ENCODE measurements at regions not wholly inside any gene's neighbourhood (a gene's known extent, or its start where the extent isn't known, plus 50 kb on each side); places are given as distances from the start of the nearest gene placed in this dataset.

DNA sequence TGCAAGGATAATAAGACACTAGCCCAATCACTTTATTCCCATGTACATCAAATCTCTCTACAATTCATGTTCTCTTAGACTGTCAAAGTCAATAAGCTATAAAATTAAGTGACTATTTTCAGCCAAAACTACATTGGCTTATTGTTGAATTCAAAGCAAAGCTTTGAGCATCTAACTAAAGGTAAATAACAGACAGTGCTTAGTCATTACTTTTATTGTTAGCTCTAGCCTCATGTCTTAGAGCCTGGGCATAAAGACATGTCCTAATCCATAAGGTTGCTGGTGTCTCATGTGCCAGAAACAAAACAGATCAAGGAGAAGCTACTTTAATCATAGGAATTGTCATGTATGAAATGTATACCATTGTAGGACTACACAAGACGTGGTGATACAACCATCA lies 103.1 kb upstream of the UNC5C start:
- H3K9me3 ChIP-seq: peaks cover 0 to 5% (median 2%) of the 10 kb centered on the region in 4 donors
- no peak overlapping the region for H3K27ac ChIP-seq
- TF ChIP-seq POLR2AphosphoS5 (IDR thresholded peaks at IDR 0.05) (no peak), EP300 (IDR thresholded peaks at IDR 0.05) (no peak), POLR2A (IDR thresholded peaks at IDR 0.05) (no peak)
- TF ChIP-seq, protein P1, sequence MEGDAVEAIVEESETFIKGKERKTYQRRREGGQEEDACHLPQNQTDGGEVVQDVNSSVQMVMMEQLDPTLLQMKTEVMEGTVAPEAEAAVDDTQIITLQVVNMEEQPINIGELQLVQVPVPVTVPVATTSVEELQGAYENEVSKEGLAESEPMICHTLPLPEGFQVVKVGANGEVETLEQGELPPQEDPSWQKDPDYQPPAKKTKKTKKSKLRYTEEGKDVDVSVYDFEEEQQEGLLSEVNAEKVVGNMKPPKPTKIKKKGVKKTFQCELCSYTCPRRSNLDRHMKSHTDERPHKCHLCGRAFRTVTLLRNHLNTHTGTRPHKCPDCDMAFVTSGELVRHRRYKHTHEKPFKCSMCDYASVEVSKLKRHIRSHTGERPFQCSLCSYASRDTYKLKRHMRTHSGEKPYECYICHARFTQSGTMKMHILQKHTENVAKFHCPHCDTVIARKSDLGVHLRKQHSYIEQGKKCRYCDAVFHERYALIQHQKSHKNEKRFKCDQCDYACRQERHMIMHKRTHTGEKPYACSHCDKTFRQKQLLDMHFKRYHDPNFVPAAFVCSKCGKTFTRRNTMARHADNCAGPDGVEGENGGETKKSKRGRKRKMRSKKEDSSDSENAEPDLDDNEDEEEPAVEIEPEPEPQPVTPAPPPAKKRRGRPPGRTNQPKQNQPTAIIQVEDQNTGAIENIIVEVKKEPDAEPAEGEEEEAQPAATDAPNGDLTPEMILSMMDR (IDR thresholded peaks at IDR 0.05): no peak
- no peaks in the 10 kb centered on the region for H3K36me3 ChIP-seq
- ATAC-seq (ENCODE audit: low FRiP score in 2 of 2): no peak
- no peaks in the 10 kb centered on the region for H3K4me1 ChIP-seq
- H3K27me3 ChIP-seq: no peaks in the 10 kb centered on the region
- no peak for DNase-seq
- H3K4me3 ChIP-seq: no peak overlapping the region
- WGBS, 2 donors: 68 to 86% methylated on average over 1 of the region's 1 CpG

DNA sequence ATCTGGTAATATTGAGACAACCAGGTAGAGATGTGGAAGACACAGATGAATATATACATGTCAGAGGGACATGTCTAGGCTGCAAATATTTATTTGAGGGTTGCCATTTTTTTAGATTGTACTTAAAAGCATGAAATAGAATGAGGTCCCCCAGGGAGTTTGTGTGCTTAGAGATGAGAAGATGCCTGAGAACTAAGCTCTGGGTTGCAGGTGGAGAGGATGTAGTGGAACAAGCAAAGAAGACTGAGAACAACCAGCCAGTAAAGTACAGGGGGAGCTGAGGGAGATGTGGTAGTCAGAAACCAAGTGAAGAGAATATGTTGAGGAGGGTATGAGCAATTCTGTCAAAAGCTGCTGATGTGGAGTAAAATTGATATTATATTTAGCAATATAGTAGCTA lies 95.6 kb upstream of the UNC5C start:
- H3K4me3 ChIP-seq: no peak overlapping the region
- peaks cover 0 to under 1% (median 0%) of the 10 kb centered on the region in 4 donors for H3K4me1 ChIP-seq
- no peaks in the 10 kb centered on the region for H3K36me3 ChIP-seq
- no peaks in the 10 kb centered on the region for H3K9me3 ChIP-seq
- H3K27ac ChIP-seq: no peak overlapping the region
- ATAC-seq (ENCODE audit: low FRiP score in 2 of 2) (no peak), DNase-seq (no peak)
- TF ChIP-seq POLR2A (IDR thresholded peaks at IDR 0.05): no peak
- no peaks in the 10 kb centered on the region for H3K27me3 ChIP-seq

DNA sequence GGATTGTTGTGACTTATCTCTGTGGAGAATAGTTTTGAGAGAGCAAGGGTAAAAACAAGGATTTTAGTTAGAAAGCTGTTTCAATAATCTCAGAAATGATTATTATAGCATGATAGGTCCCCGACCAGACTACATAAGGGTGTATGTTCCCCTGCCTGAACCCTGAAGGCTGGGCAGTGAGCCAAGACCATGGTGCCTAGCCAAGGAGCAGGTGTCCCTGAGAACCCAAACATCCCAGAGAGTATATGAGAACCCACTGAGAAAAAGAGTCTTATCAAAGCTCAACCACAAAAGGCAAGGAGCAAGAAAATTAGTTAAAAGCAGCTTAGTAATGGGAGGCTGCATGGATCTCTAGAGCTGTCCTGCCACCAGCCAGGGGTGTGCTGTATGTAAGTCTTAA lies 94.9 kb upstream of the UNC5C start:
- no peak for DNase-seq
- TF ChIP-seq, protein P1 (IDR thresholded peaks at IDR 0.05): no peak
- no peak for TF ChIP-seq POLR2AphosphoS5 (IDR thresholded peaks at IDR 0.05)
- no peak for TF ChIP-seq POLR2A (IDR thresholded peaks at IDR 0.05)
- TF ChIP-seq EP300 (IDR thresholded peaks at IDR 0.05): no peak
- no peak overlapping the region for H3K4me3 ChIP-seq
- H3K27me3 ChIP-seq: no peaks in the 10 kb centered on the region
- H3K27ac ChIP-seq: no peak overlapping the region
- 27 to 45% methylated on average over 1 of the region's 1 CpG for WGBS, 2 donors
- no peak for ATAC-seq (ENCODE audit: low FRiP score in 2 of 2)
- H3K9me3 ChIP-seq: no peaks in the 10 kb centered on the region
- no peaks in the 10 kb centered on the region for H3K36me3 ChIP-seq
- peaks cover 0 to 3% (median 0%) of the 10 kb centered on the region in 4 donors for H3K4me1 ChIP-seq

GRCh38 chr4:95641571-95641970 lies 92.8 kb upstream of the UNC5C start:
- Histone ChIP-seq H3K4me3 (no peak overlapping the region), H3K27ac (no peak overlapping the region), H3K4me1 (peaks cover 0 to 3% (median 0%) of the 10 kb centered on the region in 4 donors), H3K36me3 (no peaks in the 10 kb centered on the region), H3K9me3 (no peaks in the 10 kb centered on the region), H3K27me3 (no peaks in the 10 kb centered on the region)
- TF ChIP-seq EP300 (IDR thresholded peaks at IDR 0.05) (no peak), POLR2AphosphoS5 (IDR thresholded peaks at IDR 0.05) (no peak), POLR2A (IDR thresholded peaks at IDR 0.05) (no peak)
- TF ChIP-seq, protein P1 (IDR thresholded peaks at IDR 0.05): no peak
- DNase-seq: no peak
- 69 to 82% methylated on average over 7 of the region's 7 CpGs for WGBS, 2 donors
- peak in 1 of 2 donors; percentile 71 for ATAC-seq (ENCODE audit: low FRiP score in 2 of 2)

- no peaks in the 10 kb centered on the region for H3K9me3 ChIP-seq
- DNase-seq: no peak
- ATAC-seq (ENCODE audit: low FRiP score in 2 of 2): no peak
- 83 to 85% methylated on average over 3 of the region's 3 CpGs for WGBS, 2 donors
- peaks cover 0 to 3% (median 0%) of the 10 kb centered on the region in 4 donors for H3K4me1 ChIP-seq
- H3K27ac ChIP-seq: no peak overlapping the region
- H3K36me3 ChIP-seq: no peaks in the 10 kb centered on the region
- no peak overlapping the region for H3K4me3 ChIP-seq
- H3K27me3 ChIP-seq: no peaks in the 10 kb centered on the region
- TF ChIP-seq, protein P1 (IDR thresholded peaks at IDR 0.05): no peak
Observed at GRCh38 chr4:95640311-95640710, 91.5 kb upstream of the UNC5C start.
